Pancreas (tissue), 10 donors: ENCODE measurements at regions not wholly inside any gene's neighbourhood (a gene's known extent, or its start where the extent isn't known, plus 50 kb on each side); places are given as distances from the start of the nearest gene placed in this dataset.
A peak's percentile ranks its signal among the peaks of the same experiment; 100 is the strongest.

Source experiments
- ATAC-seq, 4 donors: fragments of 200-7000 bp; cut with Tn5 transposase; one replicate each; pipeline versions ENCODE4 v1.8.0 to v1.9.1; 2020; ENCODE audit warnings: mild to moderate bottlenecking in 4 of 4, moderate library complexity in 4 of 4
- DNase-seq, 6 donors: peaks; one replicate each; pipeline ENCODE4 v3.0.0-alpha.2; 2020
- FAIRE-seq: peaks from 2 replicates; lab custom pipeline; 2012; peaks lifted over from hg19 to GRCh38; lab: Jason Lieb, UNC
- H3K27ac ChIP-seq, 4 donors: fragments of 200-600 bp; sonication (generic); 1 replicate in 3 of 4; 2 replicates in 1 of 4; pipeline versions ENCODE4 v1.5.0 to v1.8.0; 2020
- H3K27me3 ChIP-seq, 4 donors: fragments of 200-600 bp; one replicate each; pipeline ENCODE4 v1.8.0; 2021
- H3K36me3 ChIP-seq, 3 donors: fragments of 200-600 bp; sonication (generic) in 1 of 3; one replicate each; pipeline versions ENCODE4 v1.5.0 to v1.8.0; 2020 to 2021
- H3K4me1 ChIP-seq, 3 donors: fragments of 200-600 bp; one replicate each; pipeline ENCODE4 v1.8.0; 2021
- H3K4me3 ChIP-seq, 4 donors: fragments of 200-600 bp; sonication (generic) in 2 of 4; one replicate each; pipeline versions ENCODE4 v1.5.0 to v1.8.0; 2020 to 2021
- H3K9me3 ChIP-seq, 4 donors: fragments of 200-600 bp; one replicate each; pipeline ENCODE4 v1.8.0; 2021
- WGBS, 2 donors: extraction: QIAGEN DNeasy Blood & Tissue Kit; methylation state at CpG; one replicate each; pipeline ENCODE4 v1.1.7; 2013; 5-methylcytosine and 5-hydroxymethylcytosine counted together
- intact Hi-C, 3 donors: fragments of 100-400 bp; cut with DNase I; formaldehyde crosslinking; loops; one replicate each; pipeline versions ENCODE4 v1.11.1 to v1.14.2; 2022
- TF ChIP-seq, protein P1 (sequence below), 4 donors: fragments of 200-600 bp; sonication (generic) in 3 of 4; IDR thresholded peaks; one replicate each; pipeline versions ENCODE4 v1.5.0 to v1.8.0; 2021; ENCODE audit warnings: antibody characterized with exemption in 4 of 4
- donor health status: healthy with polysubstance abuse.
- donor health status: DM: no; HTN: no; CAD: no; lungs with moderate emphysema.
- donor health status: DM: no; HTN: no; CAD: no.
- donor health status: control.
- donor health status: control.
- donor health status: Bipolar disorder and iron deficiency.
- donor health status: DM: yes; HTN: yes; CAD: no.
- donor health status: DM: no; HTN: no; CAD: no.
- donor health status: DM: no; HTN: no; CAD: no.
- donor health status: DM: yes; HTN: yes; CAD: no.

DNA sequence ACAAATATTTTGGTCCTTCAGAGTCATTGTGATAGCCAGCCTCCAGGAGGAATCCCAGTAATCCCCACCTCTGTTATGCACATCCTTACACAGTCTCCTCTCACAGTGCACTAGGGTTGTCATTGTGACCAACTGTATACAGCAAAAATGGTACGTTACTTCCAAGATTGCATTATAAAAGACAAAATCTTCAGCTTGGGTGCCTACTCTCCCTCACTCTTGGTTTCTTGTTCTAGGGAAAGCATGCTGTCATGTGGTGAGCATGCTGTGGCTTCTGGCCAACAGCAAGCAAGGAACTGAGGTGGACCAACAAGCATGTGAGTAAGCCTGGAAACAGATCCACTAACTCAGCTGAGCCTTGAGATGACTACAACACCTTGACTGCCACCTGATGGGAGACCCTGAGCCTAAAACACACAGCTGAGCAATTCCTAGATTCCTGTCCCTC is 130.1 kb upstream of the DST start:
- H3K36me3 ChIP-seq, result no peaks in the 10 kb centered on the region
- intact Hi-C loops, result no loop called here
- no peaks in the 10 kb centered on the region for H3K4me1 ChIP-seq
- 75 to 79% methylated on average over 1 of the region's 1 CpG for WGBS, 2 donors
- no peak overlapping the region for H3K4me3 ChIP-seq
- H3K9me3 ChIP-seq, result no peaks in the 10 kb centered on the region
- ATAC-seq (peak in 3 of 4 donors; percentile 36 to 64 (median 63)), FAIRE-seq (no peak), DNase-seq (no peak)
- no peaks in the 10 kb centered on the region for H3K27me3 ChIP-seq
- no peak overlapping the region for H3K27ac ChIP-seq
- TF ChIP-seq, protein P1, sequence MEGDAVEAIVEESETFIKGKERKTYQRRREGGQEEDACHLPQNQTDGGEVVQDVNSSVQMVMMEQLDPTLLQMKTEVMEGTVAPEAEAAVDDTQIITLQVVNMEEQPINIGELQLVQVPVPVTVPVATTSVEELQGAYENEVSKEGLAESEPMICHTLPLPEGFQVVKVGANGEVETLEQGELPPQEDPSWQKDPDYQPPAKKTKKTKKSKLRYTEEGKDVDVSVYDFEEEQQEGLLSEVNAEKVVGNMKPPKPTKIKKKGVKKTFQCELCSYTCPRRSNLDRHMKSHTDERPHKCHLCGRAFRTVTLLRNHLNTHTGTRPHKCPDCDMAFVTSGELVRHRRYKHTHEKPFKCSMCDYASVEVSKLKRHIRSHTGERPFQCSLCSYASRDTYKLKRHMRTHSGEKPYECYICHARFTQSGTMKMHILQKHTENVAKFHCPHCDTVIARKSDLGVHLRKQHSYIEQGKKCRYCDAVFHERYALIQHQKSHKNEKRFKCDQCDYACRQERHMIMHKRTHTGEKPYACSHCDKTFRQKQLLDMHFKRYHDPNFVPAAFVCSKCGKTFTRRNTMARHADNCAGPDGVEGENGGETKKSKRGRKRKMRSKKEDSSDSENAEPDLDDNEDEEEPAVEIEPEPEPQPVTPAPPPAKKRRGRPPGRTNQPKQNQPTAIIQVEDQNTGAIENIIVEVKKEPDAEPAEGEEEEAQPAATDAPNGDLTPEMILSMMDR (IDR thresholded peaks at IDR 0.05), result no peak

DNA sequence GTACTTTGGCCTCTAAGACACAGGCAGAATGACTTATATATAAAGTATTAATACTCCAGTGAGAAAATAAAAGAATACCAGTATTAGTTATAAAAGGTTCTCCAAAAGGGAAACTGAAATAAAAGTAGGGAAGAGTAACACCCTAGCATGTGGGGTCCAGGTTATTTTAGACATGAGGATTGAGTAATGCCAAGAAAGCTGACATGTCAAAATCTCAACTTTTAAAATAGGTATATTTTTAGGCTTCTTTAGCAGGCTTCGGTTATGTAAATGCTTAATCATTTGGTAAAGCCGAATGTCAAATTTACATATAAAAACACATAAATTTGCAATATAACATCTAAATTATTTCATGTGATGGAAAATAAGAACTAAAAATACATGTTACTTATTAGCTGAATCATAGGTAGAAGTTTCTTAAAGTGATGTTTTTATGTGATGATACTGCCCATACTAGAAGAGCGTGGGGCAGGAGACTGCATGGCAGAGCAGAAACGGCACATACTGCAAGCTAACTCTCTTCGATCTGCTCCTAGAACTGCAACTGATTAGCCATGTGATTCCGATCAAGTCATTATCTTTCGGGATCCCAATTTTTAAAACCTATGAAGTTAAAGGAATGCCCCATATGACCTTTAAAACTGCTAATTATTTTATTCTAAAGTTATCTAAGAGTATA is 129.4 kb upstream of the DST start:
- FAIRE-seq, result no peak
- Histone ChIP-seq H3K4me1 (no peaks in the 10 kb centered on the region), H3K36me3 (no peaks in the 10 kb centered on the region), H3K9me3 (no peaks in the 10 kb centered on the region), H3K27ac (no peak overlapping the region), H3K27me3 (no peaks in the 10 kb centered on the region), H3K4me3 (no peak overlapping the region)
- TF ChIP-seq, protein P1 (IDR thresholded peaks at IDR 0.05), result no peak
- WGBS, 2 donors, result 73 to 86% methylated on average over 7 of the region's 7 CpGs
- intact Hi-C loops, result no loop called here
- DNase-seq, result no peak
- no peak for ATAC-seq

DNA sequence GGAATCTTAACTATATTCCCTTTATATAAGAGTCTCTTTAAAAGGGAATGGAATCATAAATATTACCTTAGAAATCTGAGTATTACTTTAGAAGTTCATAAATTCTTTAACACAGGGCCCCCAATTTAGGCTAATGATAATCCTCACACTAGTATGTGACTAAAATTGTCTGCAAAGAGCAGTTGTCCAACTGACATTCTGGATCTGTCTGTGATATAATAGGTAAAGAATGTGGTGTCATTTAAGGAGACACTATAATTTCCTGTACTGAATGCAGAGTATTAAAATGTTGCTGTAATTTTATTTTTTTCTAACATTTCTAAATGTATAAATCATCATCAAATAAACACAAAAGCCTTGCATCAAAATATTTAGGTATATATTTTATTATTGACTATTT is 128.5 kb upstream of the DST start:
- TF ChIP-seq, protein P1 (IDR thresholded peaks at IDR 0.05), result no peak
- no peak for ATAC-seq
- Histone ChIP-seq H3K36me3 (no peaks in the 10 kb centered on the region), H3K4me1 (no peaks in the 10 kb centered on the region), H3K27me3 (no peaks in the 10 kb centered on the region), H3K9me3 (no peaks in the 10 kb centered on the region), H3K4me3 (no peak overlapping the region), H3K27ac (no peak overlapping the region)
- no peak for FAIRE-seq
- DNase-seq, result no peak
- intact Hi-C loops, result no loop called here

DNA sequence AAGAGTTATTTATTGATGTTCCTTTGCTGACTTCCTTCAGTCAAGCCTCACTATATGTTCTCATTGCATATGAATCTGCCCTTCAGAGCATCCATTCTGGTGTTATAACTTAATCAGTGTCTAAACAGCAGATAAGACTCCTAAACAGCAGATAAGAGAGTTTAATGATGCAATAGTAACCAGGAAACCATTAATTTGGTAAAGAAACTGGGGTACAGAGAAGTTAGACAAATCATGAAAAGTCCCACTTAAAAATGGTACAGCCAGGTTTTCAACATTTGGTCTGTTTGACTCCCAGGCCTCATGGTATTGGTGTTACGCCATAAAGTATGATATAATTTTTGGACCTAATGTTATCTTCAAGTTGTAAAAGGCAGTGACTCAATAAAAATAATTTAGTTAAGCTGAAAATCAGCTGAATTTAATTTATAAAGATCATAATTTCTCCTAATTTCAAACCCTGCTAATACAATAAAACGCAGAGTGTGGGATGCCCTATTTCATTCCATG is 127.4 kb upstream of the DST start:
- 89 to 90% methylated on average over 2 of the region's 2 CpGs for WGBS, 2 donors
- no peak overlapping the region for H3K27ac ChIP-seq
- FAIRE-seq, result no peak

More for the DNA sequence above, 127.4 kb upstream of the DST start:
- Histone ChIP-seq H3K4me3 (no peak overlapping the region), H3K36me3 (no peaks in the 10 kb centered on the region), H3K27me3 (no peaks in the 10 kb centered on the region), H3K4me1 (no peaks in the 10 kb centered on the region), H3K9me3 (no peaks in the 10 kb centered on the region)
- TF ChIP-seq, protein P1 (IDR thresholded peaks at IDR 0.05), result no peak
- ATAC-seq, result no peak
- intact Hi-C loops, result no loop called here
- no peak for DNase-seq
